ENCODE measurements at regions not wholly inside any gene's neighbourhood (a gene's known extent, or its start where the extent isn't known, plus 50 kb on each side); places are given as distances from the start of the nearest gene placed in this dataset.

GRCh38 chrX:16451334-16451733, 198.6 kb upstream of the S100G start:
- no peak for TF ChIP-seq CTCF (conservative IDR thresholded peaks at IDR 0.05; ENCODE audit: low read depth, low read length)
- no peak for DNase-seq (ENCODE audit: low read depth)
- H3K4me3 ChIP-seq (ENCODE audit: low read depth, low read length) = no peak overlapping the region

DNA sequence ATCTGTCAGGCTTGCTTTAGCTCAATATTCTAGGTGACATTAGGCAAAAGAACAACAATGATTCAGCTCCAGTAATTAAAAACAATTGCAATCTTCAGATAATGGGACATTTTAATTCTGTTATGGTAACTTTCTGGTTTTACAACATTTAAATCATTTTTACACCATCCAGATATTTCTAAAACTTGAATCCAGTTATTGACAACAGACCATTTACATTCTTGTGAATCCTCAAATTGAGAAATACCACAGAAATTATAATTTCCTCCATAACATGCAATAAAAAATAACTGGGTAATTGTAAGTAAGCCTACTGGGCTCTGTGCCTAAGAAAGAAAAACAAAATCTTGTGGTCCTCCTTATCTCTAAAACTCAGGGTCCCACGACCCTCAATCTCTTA, 195.0 kb upstream of the S100G start:
- TF ChIP-seq CTCF (conservative IDR thresholded peaks at IDR 0.05; ENCODE audit: low read depth, low read length) = no peak
- no peak overlapping the region for H3K4me3 ChIP-seq (ENCODE audit: low read depth, low read length)
- no peak for DNase-seq (ENCODE audit: low read depth)

- H3K4me3 ChIP-seq (ENCODE audit: low read depth, low read length) = no peak overlapping the region
- DNase-seq (ENCODE audit: low read depth) = no peak
- TF ChIP-seq CTCF (conservative IDR thresholded peaks at IDR 0.05; ENCODE audit: low read depth, low read length) = no peak
Observed at GRCh38 chrX:16457239-16457638, 192.7 kb upstream of the S100G start.

- no peak for DNase-seq (ENCODE audit: low read depth)
- no peak overlapping the region for H3K4me3 ChIP-seq (ENCODE audit: low read depth, low read length)
- no peak for TF ChIP-seq CTCF (conservative IDR thresholded peaks at IDR 0.05; ENCODE audit: low read depth, low read length)
Observed at GRCh38 chrX:16458208-16458607, 191.8 kb upstream of the S100G start.

DNA sequence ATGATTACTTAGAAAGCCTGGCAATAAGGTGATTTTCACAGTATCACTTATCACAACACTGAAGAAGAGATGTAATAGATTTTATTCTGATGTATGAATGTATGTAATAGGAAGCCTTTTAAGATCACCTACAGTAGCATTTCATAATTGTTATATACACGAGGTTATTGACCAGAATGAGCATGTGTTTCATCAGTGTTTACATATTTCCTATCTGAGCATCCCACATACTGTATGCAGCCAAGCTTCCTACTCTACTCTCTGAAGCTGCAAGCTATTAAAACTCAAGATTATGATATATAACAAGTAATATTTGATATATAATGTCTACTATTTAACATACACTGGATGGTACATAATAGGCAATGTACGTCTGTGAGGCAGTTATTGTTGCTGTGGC, 190.9 kb upstream of the S100G start:
- no peak overlapping the region for H3K4me3 ChIP-seq (ENCODE audit: low read depth, low read length)
- no peak for DNase-seq (ENCODE audit: low read depth)
- no peak for TF ChIP-seq CTCF (conservative IDR thresholded peaks at IDR 0.05; ENCODE audit: low read depth, low read length)

DNA sequence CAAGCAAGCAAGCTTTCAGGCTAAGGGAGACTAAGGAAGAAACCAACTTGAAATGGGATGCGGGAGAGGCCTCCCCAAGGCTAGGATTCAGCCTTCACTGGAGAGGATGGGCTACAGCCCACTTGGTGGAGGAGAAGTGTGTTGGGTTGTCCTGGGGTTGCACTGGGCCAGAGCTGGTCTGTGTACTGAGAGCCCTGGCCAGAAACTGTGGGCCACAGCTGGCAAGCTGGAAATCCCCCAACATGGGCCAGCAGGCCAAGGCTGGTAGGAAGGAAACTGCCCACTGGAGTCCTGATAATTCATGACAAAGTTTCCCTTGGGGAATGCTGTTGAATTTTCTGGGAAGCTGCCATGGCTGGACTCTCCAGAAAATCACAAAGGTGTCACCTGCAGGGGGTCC, 188.0 kb upstream of the S100G start:
- TF ChIP-seq CTCF (conservative IDR thresholded peaks at IDR 0.05; ENCODE audit: low read depth, low read length) = no peak
- no peak overlapping the region for H3K4me3 ChIP-seq (ENCODE audit: low read depth, low read length)
- DNase-seq (ENCODE audit: low read depth) = no peak

GRCh38 chrX:16462912-16463311, 187.0 kb upstream of the S100G start:
- no peak overlapping the region for H3K4me3 ChIP-seq (ENCODE audit: low read depth, low read length)
- TF ChIP-seq CTCF (conservative IDR thresholded peaks at IDR 0.05; ENCODE audit: low read depth, low read length) = no peak
- DNase-seq (ENCODE audit: low read depth) = no peak

All from epithelial cell of proximal tubule (primary cell).